ENCODE measurements at regions not wholly inside any gene's neighbourhood (a gene's known extent, or its start where the extent isn't known, plus 50 kb on each side); places are given as distances from the start of the nearest gene placed in this dataset.
"Not testable (repeated sequence)": the region's sequence is repeated elsewhere in the genome, so short reads cannot be mapped to it uniquely, and the experiment has no call there.

DNA sequence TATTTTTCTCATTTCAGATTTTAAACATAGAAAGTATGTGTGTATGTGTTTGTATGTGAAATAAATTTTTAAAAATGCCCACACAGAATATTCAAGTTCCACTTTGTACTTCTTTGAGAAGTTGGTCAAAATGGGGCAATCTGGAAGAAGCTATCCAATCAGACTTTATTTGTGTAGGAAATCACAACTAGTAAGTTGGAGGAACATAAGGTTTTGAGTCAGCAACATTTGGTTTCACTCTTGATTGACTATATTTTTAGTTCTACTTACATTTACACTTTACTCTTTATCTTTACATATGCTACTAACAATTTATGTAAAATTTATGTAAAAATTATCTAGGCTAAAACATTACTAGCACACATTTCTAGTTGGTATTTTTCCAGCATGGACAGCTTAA, 128.1 kb downstream of the ATXN7L3B start:
- H3K27ac Mint-ChIP-seq = no peak overlapping the region
- H3K9me3 Mint-ChIP-seq (ENCODE audit: low read depth) = no peaks in the 10 kb centered on the region
- no peaks in the 10 kb centered on the region for H3K36me3 Mint-ChIP-seq (ENCODE audit: insufficient read depth)
- no peak overlapping the region for H3K4me3 Mint-ChIP-seq (ENCODE audit: low read depth)
- no peak for TF ChIP-seq CTCF (IDR thresholded peaks at IDR 0.05; ENCODE audit: unreplicated experiment)
- no peak for DNase-seq (ENCODE audit: low spot score, unreplicated experiment)
- H3K4me1 Mint-ChIP-seq (ENCODE audit: low read depth) = no peaks in the 10 kb centered on the region
- no peaks in the 10 kb centered on the region for H3K27me3 Mint-ChIP-seq

GRCh38 chr12:74671421-74671820, 133.8 kb downstream of the ATXN7L3B start:
- Mint-ChIP-seq H3K9me3 (ENCODE audit: low read depth) (no peaks in the 10 kb centered on the region), H3K4me1 (ENCODE audit: low read depth) (no peaks in the 10 kb centered on the region), H3K27me3 (no peaks in the 10 kb centered on the region), H3K4me3 (ENCODE audit: low read depth) (no peak overlapping the region), H3K36me3 (ENCODE audit: insufficient read depth) (no peaks in the 10 kb centered on the region), H3K27ac (no peak overlapping the region)
- no peak for DNase-seq (ENCODE audit: low spot score, unreplicated experiment)
- TF ChIP-seq CTCF (IDR thresholded peaks at IDR 0.05; ENCODE audit: unreplicated experiment) = no peak

GRCh38 chr12:74676955-74677354, 139.3 kb downstream of the ATXN7L3B start:
- H3K4me3 Mint-ChIP-seq (ENCODE audit: low read depth); H3K36me3 Mint-ChIP-seq (ENCODE audit: insufficient read depth); H3K4me1 Mint-ChIP-seq (ENCODE audit: low read depth); H3K27me3 Mint-ChIP-seq; H3K27ac Mint-ChIP-seq; DNase-seq (ENCODE audit: low spot score, unreplicated experiment): not testable (repeated sequence)
- peaks cover 18% of the 10 kb centered on the region for H3K9me3 Mint-ChIP-seq (ENCODE audit: low read depth)

DNA sequence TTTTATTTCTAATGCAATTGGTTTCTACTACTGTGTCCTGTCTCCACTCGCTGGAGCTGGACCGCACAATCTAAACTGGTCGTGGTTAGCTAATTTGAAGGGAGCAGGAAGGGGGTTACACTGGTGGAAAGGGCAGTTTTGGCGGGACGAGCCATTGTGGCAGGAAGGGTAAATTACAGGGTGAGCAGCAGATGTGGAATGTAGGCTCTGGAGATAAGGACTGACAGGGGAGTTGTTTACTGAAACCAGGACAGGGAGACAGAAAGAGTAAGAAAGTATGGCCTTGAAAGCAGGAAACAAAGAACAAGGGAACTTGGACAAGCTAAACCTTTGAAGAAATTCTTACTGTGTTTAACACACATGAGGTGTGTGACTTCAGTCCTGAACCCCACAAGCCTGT, 147.8 kb downstream of the ATXN7L3B start:
- no peak for DNase-seq (ENCODE audit: low spot score, unreplicated experiment)
- no peak overlapping the region for H3K4me3 Mint-ChIP-seq (ENCODE audit: low read depth)
- no peak for TF ChIP-seq CTCF (IDR thresholded peaks at IDR 0.05; ENCODE audit: unreplicated experiment)
- H3K27ac Mint-ChIP-seq = no peak overlapping the region
- H3K27me3 Mint-ChIP-seq = no peaks in the 10 kb centered on the region
- peaks cover 2% of the 10 kb centered on the region for H3K4me1 Mint-ChIP-seq (ENCODE audit: low read depth)
- peaks cover 20% of the 10 kb centered on the region for H3K9me3 Mint-ChIP-seq (ENCODE audit: low read depth)
- no peaks in the 10 kb centered on the region for H3K36me3 Mint-ChIP-seq (ENCODE audit: insufficient read depth)

DNA sequence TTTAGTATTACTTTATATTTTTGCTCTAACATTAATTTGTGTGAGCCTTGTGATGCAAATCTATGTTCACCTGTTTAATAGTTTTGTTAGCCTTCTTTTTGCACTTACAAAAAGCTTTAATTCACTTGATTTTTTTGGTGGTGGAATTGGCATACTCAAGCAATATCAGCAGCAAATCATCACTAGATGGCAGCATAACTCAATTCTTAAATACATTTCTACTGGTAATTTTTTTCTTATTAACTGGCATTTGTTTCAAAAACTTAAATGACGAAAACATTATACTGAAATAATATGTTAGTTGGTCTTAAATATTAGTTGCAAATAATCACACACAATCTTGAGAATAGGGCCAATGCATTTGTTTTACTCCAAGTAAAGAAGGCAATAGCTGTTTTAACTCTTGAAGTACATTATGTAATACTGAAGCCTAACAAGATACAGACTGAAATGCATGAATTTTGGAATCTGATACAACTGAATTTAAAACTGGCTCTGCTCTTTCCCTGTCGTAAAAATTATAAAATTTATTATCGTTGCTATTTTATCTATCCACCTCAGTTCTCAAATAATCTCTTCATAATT, 151.5 kb downstream of the ATXN7L3B start:
- Mint-ChIP-seq H3K4me3 (ENCODE audit: low read depth) (no peak overlapping the region), H3K9me3 (ENCODE audit: low read depth) (peaks cover 12% of the 10 kb centered on the region), H3K36me3 (ENCODE audit: insufficient read depth) (no peaks in the 10 kb centered on the region), H3K27me3 (no peaks in the 10 kb centered on the region), H3K27ac (no peak overlapping the region), H3K4me1 (ENCODE audit: low read depth) (peaks cover 6% of the 10 kb centered on the region)
- no peak for DNase-seq (ENCODE audit: low spot score, unreplicated experiment)
- TF ChIP-seq CTCF (IDR thresholded peaks at IDR 0.05; ENCODE audit: unreplicated experiment) = peak; percentile 77

- peaks cover 9% of the 10 kb centered on the region for H3K9me3 Mint-ChIP-seq (ENCODE audit: low read depth)
- H3K27ac Mint-ChIP-seq = no peak overlapping the region
- TF ChIP-seq CTCF (IDR thresholded peaks at IDR 0.05; ENCODE audit: unreplicated experiment) = no peak
- H3K27me3 Mint-ChIP-seq = no peaks in the 10 kb centered on the region
- H3K4me1 Mint-ChIP-seq (ENCODE audit: low read depth) = peaks cover 6% of the 10 kb centered on the region
- H3K36me3 Mint-ChIP-seq (ENCODE audit: insufficient read depth) = no peaks in the 10 kb centered on the region
- H3K4me3 Mint-ChIP-seq (ENCODE audit: low read depth) = no peak overlapping the region
- DNase-seq (ENCODE audit: low spot score, unreplicated experiment) = no peak
Measured at GRCh38 chr12:74689929-74690328, 152.3 kb downstream of the ATXN7L3B start.
